HUES48 (cell line): ENCODE measurements at regions not wholly inside any gene's neighbourhood (a gene's known extent, or its start where the extent isn't known, plus 50 kb on each side); places are given as distances from the start of the nearest gene placed in this dataset.

Experiments used
- H3K27ac ChIP-seq: one replicate; pipeline ENCODE4 v1.7.0; 2013; ENCODE audit warnings: low read depth, low read length, inconsistent platforms
- H3K27me3 ChIP-seq: 2 replicates; pipeline ENCODE4 v1.6.1; 2013; ENCODE audit warnings: mild to moderate bottlenecking, low read length; ENCODE audit not compliant: control insufficient read depth, insufficient read depth
- H3K36me3 ChIP-seq: 2 replicates; pipeline ENCODE4 v1.6.1; 2013; ENCODE audit warnings: low read length; ENCODE audit not compliant: control insufficient read depth, insufficient read depth
- H3K4me1 ChIP-seq: 2 replicates; pipeline ENCODE4 v1.6.1; 2013; ENCODE audit warnings: mild to moderate bottlenecking, low read length; ENCODE audit not compliant: control insufficient read depth, insufficient read depth
- H3K4me3 ChIP-seq: 2 replicates; pipeline ENCODE4 v1.5.1; 2013; ENCODE audit warnings: mild to moderate bottlenecking, low read depth, low read length
- H3K9ac ChIP-seq: 2 replicates; pipeline ENCODE4 v1.6.1; 2013; ENCODE audit warnings: mild to moderate bottlenecking, low read depth, low read length, moderate library complexity
- H3K9me3 ChIP-seq: 2 replicates; pipeline ENCODE4 v1.6.1; 2013; ENCODE audit warnings: low read length; ENCODE audit not compliant: control insufficient read depth, insufficient read depth

DNA sequence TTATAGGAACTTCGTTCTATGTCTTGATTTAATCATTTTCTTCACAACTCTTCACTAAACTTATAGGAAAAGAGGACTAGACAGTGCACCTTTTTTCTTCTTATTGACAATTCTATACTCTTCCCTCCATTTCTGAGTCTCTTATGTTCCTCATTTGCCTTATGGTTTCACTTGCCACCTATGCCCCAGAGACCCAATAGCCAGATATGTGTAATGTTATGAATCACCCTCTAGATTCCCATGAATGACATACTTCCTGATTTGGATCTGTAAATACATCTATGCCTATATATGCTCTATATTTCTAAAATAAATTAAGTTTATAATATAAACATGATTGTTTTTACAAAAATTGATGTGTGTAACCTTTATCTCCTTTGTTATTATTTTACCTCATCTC lies 514.1 kb upstream of the MEF2C start:
- H3K9ac ChIP-seq = no peak overlapping the region
- no peak overlapping the region for H3K27ac ChIP-seq
- H3K4me1 ChIP-seq = no peaks in the 10 kb centered on the region
- no peaks in the 10 kb centered on the region for H3K36me3 ChIP-seq
- no peak overlapping the region for H3K4me3 ChIP-seq
- no peaks in the 10 kb centered on the region for H3K9me3 ChIP-seq
- no peaks in the 10 kb centered on the region for H3K27me3 ChIP-seq

DNA sequence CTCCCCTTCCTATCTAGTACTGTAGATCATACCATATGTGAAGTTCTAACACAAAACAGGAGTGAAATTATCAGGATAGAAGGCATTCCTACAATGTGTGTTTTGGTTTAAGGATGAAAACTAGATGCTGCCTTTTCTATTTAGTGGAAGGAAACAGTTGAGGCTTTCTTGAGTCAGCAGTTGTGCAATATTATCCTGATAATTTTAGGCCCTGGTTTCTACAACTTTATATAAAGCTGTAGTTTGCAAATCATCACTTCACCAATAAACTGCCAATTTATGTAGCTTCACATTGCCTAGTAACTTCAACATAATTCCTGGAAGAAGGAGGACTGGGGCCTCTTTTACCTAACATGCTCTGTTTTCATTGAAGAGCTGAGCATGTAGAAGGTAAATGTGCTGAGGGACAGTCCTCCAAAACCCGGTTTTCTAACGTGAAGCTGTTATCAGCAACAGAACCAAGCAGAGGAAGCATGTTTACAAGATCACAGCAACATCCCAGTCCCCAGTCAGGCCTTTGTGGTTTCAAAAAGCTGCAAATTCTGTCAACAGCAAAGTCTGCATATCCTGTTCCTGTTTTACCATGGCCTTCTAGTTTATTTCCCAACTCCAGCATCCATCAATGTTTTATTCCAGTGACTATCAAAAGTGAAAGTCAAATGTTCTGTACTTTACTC lies 513.4 kb upstream of the MEF2C start:
- Histone ChIP-seq H3K4me1 (no peaks in the 10 kb centered on the region), H3K9me3 (no peaks in the 10 kb centered on the region), H3K27ac (no peak overlapping the region), H3K4me3 (no peak overlapping the region), H3K9ac (no peak overlapping the region), H3K27me3 (no peaks in the 10 kb centered on the region), H3K36me3 (no peaks in the 10 kb centered on the region)

DNA sequence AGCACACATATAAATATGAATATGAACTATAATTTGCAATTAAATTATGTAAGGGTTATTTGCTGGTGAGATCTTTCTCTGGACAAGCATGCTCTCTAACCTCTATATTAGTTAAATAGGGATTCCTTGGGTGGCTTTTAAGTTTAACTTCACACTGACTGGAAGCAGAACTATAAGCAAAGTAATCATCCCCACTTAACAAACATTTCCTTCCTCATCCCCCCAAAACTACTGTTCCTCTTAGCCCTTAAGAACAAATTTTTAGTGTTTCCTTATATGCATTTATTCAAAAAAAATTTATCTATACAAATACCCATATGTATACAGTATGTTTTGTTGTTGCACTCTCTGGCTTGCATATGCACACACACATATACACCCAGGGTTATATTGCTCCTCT lies 512.1 kb upstream of the MEF2C start:
- no peak overlapping the region for H3K9ac ChIP-seq
- H3K27ac ChIP-seq = no peak overlapping the region
- no peaks in the 10 kb centered on the region for H3K9me3 ChIP-seq
- no peaks in the 10 kb centered on the region for H3K27me3 ChIP-seq
- no peak overlapping the region for H3K4me3 ChIP-seq
- H3K36me3 ChIP-seq = no peaks in the 10 kb centered on the region
- no peaks in the 10 kb centered on the region for H3K4me1 ChIP-seq

DNA sequence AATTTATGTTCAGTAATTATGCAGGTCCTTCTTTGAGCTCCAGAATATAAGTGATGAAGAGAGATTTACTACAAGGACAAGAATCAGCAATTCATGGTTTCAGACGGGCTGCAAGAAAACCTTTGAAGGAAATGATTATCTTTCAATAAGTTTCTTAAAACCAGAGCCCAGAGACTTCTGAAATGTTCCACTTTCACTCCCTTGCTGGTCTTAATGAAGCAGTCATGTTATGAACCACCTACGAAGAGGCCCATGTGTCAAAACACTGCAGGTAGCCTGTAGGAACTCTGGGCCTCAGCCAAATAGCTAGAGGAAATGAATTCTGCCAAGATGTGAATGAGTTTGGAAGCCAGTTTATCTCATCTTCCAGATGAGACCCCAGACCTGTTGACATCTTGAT lies 505.9 kb upstream of the MEF2C start:
- Histone ChIP-seq H3K9ac (no peak overlapping the region), H3K4me3 (no peak overlapping the region), H3K27me3 (no peaks in the 10 kb centered on the region), H3K4me1 (peaks cover 4% of the 10 kb centered on the region; the same call in 1 of the 2 replicates), H3K27ac (no peak overlapping the region), H3K9me3 (no peaks in the 10 kb centered on the region), H3K36me3 (no peaks in the 10 kb centered on the region)

DNA sequence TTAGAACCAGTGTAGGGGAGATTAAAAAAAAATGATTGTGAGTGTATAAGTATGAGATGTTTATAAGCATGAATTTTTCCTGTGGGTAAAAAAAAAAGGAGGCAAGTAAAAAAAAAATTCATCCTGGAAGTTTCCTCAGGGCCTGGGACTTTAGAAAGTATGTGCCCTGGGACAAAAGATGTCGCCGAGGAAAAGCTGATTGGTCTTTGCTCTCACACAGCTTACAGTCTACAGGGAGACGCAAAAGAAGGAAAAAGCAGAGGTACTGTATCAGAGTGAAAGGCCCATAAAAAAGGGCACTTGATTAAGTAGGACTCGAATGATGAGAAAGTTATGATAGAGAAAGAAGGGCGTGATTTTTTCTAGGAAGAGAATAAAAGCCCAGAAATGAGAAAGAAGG lies 501.4 kb upstream of the MEF2C start:
- Histone ChIP-seq H3K9ac (no peak overlapping the region), H3K4me1 (peaks cover 4% of the 10 kb centered on the region; the same call in 1 of the 2 replicates), H3K27me3 (no peaks in the 10 kb centered on the region), H3K36me3 (no peaks in the 10 kb centered on the region), H3K27ac (no peak overlapping the region), H3K4me3 (no peak overlapping the region), H3K9me3 (no peaks in the 10 kb centered on the region)

DNA sequence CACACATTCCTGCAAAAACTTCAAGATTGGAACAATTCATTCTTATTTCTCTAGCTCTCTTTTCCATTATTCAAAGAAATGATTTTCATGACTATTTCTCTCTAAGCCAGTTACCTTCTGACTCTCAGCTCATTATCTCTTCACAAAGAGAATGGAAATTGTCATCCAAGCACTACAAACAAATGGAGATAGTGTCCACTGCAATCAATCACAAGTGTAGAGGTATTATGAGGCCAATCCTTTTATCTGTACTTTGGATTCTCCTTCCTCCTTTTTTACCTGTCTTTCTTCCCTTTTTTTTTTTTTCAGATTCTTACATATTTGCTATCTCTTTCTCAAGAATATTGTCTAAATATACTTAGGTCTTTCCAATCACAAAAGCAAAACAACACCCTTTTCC lies 497.7 kb upstream of the MEF2C start:
- Histone ChIP-seq H3K4me3 (no peak overlapping the region), H3K9ac (no peak overlapping the region), H3K36me3 (no peaks in the 10 kb centered on the region), H3K27me3 (no peaks in the 10 kb centered on the region), H3K9me3 (no peaks in the 10 kb centered on the region), H3K27ac (no peak overlapping the region), H3K4me1 (peaks cover 4% of the 10 kb centered on the region; the same call in 1 of the 2 replicates)

DNA sequence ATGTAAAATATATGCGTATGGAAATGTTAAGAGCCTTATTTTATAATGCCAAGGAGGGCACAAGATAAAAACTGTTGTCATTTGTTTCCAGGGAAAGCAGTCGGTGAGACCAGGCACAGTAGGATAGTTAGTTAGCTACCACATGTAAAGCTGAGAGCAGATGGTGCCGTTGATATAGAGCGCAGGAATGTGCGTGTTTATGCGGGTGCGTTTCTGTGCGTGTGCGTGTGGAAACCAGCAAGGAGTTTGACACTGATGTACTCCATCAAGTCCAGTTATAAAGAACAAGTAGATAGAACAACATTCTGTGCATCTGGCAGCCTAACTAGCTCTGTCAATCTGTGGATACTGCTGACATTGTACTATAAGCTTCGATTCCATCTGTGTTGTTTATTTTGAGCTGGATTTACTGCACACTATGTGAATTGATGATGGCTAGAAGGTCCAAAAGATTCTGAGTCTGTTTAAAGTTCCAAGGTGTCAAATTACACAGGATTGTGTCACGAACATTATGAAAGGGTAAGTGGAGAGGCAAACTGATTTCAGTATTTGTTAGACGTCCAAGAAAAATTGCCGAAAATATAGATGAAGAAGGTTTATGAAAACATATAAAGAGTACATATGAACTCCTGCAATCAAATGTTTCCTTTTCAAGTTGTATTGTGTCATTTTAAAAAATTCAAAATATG lies 494.9 kb upstream of the MEF2C start:
- H3K9ac ChIP-seq = no peak overlapping the region
- no peaks in the 10 kb centered on the region for H3K9me3 ChIP-seq
- no peaks in the 10 kb centered on the region for H3K36me3 ChIP-seq
- H3K27ac ChIP-seq = no peak overlapping the region
- H3K27me3 ChIP-seq = no peaks in the 10 kb centered on the region
- no peaks in the 10 kb centered on the region for H3K4me1 ChIP-seq
- no peak overlapping the region for H3K4me3 ChIP-seq

DNA sequence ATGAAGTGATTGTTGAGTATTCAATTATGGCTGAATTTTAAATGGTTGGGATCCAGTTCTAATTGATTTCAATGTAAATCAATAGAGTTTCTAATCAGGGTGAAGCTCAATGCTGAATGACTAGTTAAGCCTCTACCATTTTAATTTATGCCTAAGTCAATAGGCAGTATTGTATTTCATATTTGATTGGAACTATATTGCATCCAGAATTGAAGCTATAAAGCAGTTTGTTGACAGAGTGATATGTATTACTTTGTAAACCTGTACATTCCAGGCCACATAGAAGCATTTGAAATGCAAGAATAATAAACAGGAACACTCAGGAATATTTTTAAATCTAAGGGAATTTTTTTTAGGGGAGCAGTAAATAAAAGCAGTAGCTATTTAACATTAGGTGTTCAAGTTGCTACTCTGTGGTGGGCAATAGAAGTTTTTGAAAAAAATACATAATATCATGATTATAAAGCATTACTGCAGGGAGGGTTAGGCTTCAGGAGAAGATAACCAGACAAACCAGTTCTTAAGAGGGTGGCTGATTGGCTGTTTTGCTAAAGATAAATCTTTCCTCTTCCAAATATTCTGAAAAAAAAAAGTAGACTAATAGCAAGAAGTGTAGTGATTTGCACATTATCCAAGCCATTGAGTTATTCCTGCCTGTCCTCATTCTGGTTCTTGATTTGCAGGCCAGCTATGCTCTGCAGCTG lies 492.0 kb upstream of the MEF2C start:
- no peaks in the 10 kb centered on the region for H3K4me1 ChIP-seq
- no peak overlapping the region for H3K9ac ChIP-seq
- H3K27ac ChIP-seq = no peak overlapping the region
- H3K9me3 ChIP-seq = no peaks in the 10 kb centered on the region
- H3K27me3 ChIP-seq = no peaks in the 10 kb centered on the region
- no peak overlapping the region for H3K4me3 ChIP-seq
- no peaks in the 10 kb centered on the region for H3K36me3 ChIP-seq

DNA sequence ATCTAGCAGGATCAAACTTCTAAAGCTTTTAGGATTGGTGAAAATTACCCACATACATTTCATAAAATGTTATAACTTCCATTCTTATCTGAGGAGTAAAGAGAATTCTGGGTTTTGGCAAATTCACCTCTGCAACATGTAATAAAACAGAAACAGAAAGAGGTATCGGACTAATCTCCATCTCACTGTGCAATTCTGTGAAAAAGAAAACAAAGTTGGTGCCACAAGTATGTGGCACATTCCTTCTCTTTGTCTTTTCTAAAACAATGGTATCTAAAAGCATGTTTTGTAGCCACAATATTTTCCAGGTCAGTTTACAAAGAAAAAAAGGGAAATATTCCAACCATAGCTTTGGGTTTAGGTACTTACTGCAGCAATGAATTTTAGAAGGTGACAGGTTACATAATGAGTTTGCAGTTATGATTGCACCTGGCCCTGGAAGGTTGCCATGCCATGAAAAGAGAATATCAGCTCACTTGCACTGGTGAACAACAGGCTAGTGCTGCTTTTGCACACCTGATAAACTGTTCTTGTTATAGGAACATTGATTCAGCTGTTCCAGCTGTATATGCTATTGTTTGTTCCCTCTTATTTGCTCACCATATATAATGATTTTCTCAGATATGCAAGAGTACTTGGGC lies 491.3 kb upstream of the MEF2C start:
- Histone ChIP-seq H3K27me3 (no peaks in the 10 kb centered on the region), H3K4me3 (no peak overlapping the region), H3K4me1 (no peaks in the 10 kb centered on the region), H3K36me3 (no peaks in the 10 kb centered on the region), H3K9ac (no peak overlapping the region), H3K9me3 (no peaks in the 10 kb centered on the region), H3K27ac (no peak overlapping the region)

DNA sequence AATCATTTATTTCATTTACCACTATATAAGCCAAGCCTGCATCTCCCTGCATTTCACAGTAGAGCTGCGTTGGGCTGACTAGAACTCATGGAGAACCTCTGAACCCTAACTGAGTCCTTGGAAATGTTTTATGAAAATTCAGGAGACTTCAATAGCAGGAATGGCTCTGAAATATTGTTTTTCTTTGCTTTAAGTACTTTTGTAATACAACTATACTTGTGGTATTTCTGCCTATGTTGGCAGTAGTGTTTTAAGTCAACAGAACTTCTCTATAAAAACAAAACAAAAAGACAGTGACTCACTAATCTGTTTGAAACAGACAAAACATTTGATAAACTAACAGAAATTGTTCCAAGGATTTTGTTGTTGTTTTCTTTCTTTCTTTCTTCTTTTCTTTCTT lies 489.2 kb upstream of the MEF2C start:
- Histone ChIP-seq H3K9me3 (no peaks in the 10 kb centered on the region), H3K4me3 (no peak overlapping the region), H3K27ac (no peak overlapping the region), H3K9ac (no peak overlapping the region), H3K27me3 (no peaks in the 10 kb centered on the region), H3K36me3 (no peaks in the 10 kb centered on the region), H3K4me1 (no peaks in the 10 kb centered on the region)

DNA sequence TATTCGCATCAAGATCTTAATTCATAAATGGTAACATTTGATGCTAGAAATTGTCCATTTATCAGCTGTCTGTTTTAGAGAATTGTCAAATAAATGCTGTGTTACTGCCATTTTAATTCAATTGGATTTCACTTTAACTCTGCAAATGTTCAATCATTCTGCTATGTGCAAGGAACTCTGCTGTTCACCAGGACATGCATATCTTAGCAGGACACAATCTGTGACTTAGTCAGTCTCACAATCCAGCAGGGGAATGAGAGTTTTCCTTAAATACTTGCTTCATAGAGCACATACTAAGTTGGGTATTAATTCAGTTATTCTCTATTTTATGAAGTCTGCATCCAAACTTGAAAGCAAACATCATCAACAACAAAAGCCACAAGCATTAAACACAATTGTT lies 488.7 kb upstream of the MEF2C start:
- Histone ChIP-seq H3K27me3 (no peaks in the 10 kb centered on the region), H3K36me3 (no peaks in the 10 kb centered on the region), H3K4me1 (no peaks in the 10 kb centered on the region), H3K9ac (no peak overlapping the region), H3K4me3 (no peak overlapping the region), H3K27ac (no peak overlapping the region), H3K9me3 (no peaks in the 10 kb centered on the region)
